ENCODE measurements at regions not wholly inside any gene's neighbourhood (a gene's known extent, or its start where the extent isn't known, plus 50 kb on each side); places are given as distances from the start of the nearest gene placed in this dataset.
"Not testable (repeated sequence)": the region's sequence is repeated elsewhere in the genome, so short reads cannot be mapped to it uniquely, and the experiment has no call there.

DNA sequence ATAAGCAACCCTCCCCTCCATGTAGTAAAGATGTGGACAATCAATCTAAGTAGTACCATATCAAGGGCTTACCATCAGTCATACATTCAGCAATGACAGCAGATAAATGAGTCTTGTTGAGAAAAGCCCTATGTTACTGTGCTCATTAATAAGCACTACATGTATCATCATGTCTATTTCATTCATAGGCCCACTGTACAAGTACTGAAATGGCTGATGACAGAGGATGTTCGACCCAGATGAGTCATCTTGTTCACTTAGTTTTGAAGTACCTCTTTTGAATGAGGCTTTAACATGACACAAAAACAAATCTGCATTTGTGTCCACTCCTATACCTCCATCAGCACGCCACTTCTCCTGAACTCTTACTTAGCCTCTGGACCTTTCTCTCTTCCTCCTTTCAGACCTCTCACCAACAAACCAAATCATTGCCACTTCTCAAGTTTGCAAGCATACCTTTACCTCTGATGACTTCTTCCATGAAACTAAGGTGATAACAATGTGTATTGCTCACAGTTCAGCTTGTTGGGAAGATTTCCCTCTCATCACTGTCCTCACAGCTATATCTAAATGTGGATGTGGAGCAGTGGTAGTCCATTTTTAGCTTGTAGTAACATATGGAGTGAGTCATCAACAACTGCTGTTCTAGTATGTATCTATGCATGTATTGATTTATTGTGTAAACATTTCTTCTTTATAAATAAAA lies 921.0 kb upstream of the SLC39A10 start:
- FAIRE-seq: no peak
- DNase-seq (ENCODE audit: low spot score in 2 of 2): peak in 1 of 2 donors; percentile 5

DNA sequence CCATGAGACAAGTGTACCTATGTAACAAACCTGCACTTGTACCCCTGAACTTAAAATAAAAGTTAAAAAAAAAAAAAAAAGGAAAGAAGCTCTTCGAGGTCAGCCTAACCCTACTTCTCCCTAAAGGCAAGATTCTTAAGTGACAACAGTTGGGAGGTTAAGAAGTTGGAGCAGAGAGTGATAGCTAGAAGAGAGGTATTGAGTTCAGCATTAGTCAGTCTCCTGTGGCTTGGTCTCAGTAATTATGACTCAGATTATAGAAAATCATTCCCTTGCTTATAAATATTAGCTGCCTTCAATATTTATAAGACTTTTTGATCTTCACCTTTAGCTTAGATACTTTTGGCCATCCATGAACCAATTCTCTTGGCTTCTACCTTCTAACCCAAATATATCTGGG lies 926.8 kb upstream of the SLC39A10 start:
- DNase-seq (ENCODE audit: low spot score in 2 of 2) (no peak), FAIRE-seq (no peak)

DNA sequence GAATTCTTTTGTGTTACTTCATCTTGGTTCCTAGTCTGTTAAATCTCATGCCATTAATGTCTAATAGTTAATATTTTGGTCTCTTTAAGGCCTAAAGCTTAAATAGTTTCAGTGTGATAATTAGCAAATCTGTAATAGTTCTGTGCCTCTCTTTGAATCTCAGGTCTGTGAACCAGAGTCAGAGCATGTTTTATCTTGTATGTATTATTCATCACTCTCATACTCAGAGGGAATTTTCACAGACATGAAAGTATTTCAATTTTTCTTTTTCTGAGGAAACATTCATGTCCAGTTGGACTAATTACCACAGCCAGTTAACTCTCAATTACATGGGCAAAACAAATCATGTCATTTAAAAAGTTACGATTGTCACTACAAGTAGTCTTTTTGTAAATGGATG lies 931.9 kb upstream of the SLC39A10 start:
- no peak for FAIRE-seq
- no peak for DNase-seq (ENCODE audit: low spot score in 2 of 2)

DNA sequence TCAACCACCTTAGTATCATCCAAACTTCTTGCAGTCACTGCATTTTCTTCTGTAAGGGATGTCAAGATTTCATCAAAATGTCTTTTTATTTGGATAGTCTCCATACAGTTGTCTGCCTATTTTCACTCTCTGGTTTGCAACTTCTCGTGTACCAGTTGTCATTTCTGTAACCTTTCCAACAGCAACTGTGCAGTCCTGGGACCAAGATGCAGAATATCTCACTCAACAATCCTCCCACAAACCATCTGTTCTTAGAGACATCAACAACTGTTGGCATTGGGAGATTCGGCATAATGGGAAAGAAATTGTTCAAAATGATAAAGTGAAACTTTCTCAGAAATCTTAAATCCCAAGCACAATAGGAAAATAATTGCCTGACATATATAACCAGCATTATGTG lies 933.6 kb upstream of the SLC39A10 start:
- DNase-seq (ENCODE audit: low spot score in 2 of 2) (no peak), FAIRE-seq (no peak)

DNA sequence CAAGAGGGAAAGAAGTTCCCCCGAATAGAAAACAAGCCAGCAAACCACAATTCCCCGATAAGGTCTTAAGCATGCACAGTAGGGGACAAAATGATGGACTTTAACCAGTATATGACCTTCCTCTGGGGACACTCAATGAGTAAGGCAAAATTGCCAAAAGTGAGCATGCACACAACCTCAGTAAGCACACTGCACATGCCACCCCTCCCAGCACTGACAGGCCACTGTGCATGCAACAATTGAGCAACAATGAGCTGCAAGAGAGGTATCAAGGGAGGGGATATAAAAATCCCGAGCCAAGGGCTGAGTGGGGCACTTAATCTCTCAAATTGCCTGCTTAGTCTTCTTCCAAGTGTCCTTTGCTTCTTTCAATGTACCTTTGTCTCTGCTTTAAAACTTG lies 935.8 kb upstream of the SLC39A10 start:
- FAIRE-seq (no peak), DNase-seq (ENCODE audit: low spot score in 2 of 2) (no peak)

DNA sequence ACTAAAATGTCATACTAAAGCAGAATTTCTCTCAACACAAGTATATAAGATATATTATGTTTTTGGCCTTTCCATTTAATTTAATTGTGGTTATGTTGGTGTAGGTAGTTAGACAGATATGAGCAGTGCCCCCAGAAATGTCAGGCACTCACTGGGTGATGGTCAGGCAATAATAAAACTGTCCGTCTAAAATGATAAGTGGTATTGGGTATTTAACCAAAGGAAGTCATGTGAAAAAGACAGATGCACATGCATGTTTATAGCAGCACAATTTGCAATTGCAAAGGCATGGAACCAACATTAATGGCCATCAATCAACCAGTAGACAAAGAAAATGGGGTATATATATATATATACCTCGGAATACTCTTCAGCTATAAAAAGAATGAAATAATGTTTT lies 936.6 kb upstream of the SLC39A10 start:
- DNase-seq (ENCODE audit: low spot score in 2 of 2) (no peak), FAIRE-seq (no peak)

DNA sequence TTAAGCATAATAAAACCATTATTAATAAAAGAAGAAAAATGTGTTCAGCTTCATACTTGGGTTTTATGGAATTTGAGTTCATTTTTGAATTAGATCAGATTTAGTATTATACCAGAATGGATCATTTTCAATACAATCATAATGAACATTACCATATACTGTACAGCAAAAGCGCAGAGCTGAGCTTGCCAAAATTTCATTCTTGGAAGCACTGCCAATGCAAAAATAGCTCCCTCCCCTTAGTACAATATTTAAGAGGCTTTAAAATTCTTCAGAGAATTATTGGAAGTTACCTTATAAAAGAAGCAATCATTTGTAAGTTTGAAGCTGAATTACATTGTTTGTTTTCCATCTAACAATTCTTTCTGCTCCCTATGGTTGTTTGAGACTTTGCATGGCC lies 938.1 kb upstream of the SLC39A10 start:
- FAIRE-seq: peak; percentile 58

DNA sequence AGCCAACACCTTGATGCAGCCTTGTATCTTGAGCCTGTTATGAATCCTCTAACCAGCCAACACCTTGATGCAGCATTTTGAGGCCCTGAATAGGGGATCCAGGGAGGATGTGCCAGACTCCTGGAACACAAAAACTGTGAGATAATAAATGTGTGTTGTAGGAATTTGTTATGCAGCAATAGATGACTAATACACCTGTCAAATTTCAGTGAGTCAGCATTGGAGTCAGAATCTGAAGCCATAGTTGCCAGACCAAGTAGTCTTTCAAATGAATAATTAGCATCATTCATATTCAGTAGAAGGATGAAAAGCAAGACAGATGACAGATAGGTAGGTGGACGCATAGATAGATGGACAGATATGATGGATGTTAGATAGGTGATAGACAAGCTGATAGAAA lies 942.5 kb upstream of the SLC39A10 start:
- no peak for FAIRE-seq
- no peak for DNase-seq (ENCODE audit: low spot score in 2 of 2)

More for the DNA sequence above, 938.1 kb upstream of the SLC39A10 start:
- DNase-seq (ENCODE audit: low spot score in 2 of 2): no peak

DNA sequence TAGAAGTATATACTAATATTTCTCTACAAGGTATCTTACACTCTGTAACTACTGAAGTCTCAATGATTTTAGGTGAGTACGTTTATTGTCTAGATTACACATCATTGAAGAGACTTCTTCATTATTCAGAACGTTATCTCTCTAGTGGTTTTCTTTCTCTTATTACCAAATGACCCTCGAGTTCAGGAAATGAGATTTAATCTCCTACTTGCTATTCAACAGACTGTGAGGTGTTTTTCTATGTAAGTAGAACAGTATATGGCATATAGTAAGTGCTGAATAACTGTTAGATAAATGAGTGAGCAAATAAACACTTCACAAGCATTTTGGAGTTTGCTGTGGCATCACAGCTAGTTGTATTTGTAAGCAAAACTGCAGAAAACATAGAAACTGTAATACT lies 947.2 kb upstream of the SLC39A10 start:
- FAIRE-seq (no peak), DNase-seq (ENCODE audit: low spot score in 2 of 2) (no peak)

DNA sequence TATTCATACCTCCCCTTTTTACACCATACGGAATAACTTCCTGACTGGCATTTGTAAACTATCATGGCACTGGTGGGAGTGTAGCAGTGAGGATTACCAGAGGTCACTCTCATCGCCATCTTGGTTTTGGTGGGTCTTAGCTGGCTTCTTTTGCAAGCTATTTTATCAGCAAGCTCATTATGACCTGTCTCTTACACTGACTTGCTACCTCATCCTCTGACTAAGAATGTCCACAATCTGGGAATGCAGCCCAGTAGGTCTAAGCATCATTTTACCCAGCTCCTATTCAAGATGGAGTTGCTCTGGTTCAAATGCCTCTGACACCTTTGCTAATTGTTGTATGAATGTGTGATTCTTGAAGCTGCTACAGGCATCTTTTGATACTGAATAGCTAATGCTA lies 950.8 kb upstream of the SLC39A10 start:
- FAIRE-seq (no peak), DNase-seq (ENCODE audit: low spot score in 2 of 2) (no peak)

DNA sequence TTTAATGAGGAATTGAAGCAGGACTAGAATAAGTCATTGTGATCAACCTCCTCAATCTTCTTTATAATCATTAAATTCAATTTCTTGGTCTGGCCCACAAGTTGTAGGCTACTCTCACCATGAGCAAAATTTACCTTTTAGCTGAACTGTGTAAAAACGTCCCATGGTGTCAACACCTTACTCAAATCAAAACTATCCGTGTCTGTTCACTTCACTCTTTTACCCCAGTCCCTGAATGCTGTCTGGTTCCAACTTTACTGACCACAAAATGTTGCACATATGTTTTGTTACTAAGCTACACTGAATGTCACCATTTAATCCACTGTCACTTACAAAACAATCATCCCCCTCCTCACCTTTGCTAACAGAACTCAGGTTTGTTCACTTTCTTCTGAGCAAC lies 951.6 kb upstream of the SLC39A10 start:
- no peak for FAIRE-seq
- no peak for DNase-seq (ENCODE audit: low spot score in 2 of 2)

DNA sequence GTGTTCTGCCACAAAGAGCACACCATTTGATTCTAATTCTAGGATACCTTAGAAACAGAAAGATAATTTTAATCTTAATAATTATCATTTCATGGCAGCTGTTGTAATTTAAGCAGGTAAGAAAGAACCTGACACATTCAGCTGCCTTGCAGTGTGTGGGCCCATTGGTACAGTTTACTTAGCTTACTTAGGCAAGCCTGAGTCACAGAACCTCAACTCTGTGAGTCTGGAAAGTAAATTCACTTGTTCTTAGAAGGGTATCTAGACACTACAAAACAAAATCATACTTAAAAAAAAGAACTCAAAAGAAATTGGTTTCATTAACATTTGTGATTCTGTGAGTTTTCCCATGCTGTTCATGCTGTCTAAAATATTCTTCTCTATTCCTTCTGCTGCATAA lies 956.3 kb upstream of the SLC39A10 start:
- FAIRE-seq: no peak

DNA sequence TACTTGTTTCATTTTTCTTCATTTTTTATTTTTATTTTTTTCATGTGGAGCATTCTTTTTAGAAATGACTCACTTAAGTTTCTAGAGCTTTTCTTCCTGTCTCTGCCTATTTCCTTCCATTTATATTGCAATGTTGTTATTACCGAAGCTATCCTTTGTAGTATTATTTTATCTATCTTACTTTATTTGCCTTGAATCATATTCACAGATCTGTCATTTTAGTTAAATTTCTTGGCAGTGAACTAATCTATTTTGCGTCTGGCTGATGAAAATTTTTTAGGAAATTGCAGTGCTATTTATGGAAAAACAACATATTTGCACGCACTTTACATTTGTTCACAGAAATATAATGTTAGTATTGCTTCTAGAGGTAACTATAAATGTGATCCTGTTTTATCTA lies 956.9 kb upstream of the SLC39A10 start:
- no peak for FAIRE-seq
- no peak for DNase-seq (ENCODE audit: low spot score in 2 of 2)

More for the DNA sequence above, 956.3 kb upstream of the SLC39A10 start:
- DNase-seq (ENCODE audit: low spot score in 2 of 2): no peak

DNA sequence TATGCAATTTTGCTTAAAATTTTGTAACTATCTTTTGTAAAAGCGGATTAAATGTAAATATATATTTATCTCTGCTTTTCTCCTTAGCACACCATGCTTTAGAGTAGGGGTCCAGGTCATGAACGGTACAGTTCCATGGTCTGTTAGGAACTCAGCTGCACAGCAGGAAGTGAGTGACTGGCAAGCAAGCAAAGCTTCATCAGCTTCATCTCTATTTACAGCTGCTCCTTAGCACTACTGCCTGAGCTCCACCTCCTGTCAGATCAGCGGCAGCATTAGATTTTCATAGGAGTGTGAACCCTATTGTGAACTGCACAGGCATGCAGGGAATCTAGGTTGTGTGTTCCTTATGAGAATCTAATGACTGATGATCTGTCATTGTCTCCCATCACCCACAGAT lies 959.0 kb upstream of the SLC39A10 start:
- FAIRE-seq: no peak

DNA sequence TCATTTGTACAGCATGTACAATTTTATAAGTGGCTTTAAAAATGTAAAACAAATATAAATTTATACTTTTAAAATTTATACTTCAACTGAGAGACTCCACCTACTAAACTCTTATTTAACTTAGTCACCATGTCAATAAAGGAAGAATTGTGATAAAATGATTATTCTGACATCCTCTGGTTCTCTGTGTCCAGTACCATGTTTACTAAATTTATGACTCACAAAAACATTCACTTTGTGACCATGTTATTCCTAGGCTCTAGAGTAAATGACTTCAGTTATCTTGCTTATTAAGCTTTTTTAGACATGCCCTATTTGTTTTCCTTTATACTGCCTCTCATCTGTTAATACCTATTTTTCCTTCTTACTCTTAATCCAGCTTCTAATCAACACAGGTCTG lies 959.6 kb upstream of the SLC39A10 start:
- DNase-seq (ENCODE audit: low spot score in 2 of 2) (no peak), FAIRE-seq (no peak)

More for the DNA sequence above, 959.0 kb upstream of the SLC39A10 start:
- no peak for DNase-seq (ENCODE audit: low spot score in 2 of 2)

DNA sequence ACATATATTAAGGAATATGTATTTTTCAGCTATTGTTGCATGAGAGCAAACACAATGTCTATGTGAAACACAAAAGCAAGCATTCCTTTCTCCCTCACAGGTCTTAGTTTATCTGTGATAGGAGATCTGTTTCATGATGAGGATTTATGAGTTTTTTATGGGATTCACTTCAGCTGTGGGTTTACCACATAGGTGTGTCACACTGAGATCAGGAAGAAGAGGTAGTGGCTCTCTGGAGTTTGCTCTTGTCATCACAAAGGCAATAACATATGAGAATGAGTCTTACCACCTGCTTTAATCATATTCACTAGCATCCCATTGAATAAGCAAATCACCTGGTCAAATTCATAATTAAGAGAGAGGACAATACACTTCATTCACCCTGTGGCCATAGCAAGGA lies 960.3 kb upstream of the SLC39A10 start:
- no peak for FAIRE-seq
- no peak for DNase-seq (ENCODE audit: low spot score in 2 of 2)

DNA sequence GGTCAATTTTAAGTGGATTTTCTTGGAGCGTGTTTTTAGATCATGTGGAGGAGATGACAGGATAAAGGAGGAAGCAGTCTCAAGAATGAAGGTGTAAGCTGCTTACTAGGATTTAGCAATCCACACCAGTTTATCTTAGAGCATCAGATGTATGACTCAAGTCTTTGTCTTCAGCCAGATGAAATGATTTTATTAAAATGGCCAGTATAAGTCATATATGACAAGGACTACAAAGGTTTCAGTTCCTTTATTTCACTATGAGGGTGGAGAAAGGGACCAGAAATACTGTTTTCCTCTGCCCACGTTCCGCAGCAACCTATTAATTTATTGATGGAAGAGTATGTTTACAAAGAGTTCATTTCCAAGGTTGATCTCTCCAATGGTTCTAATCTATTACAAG lies 970.5 kb upstream of the SLC39A10 start:
- DNase-seq (ENCODE audit: low spot score in 2 of 2): no peak
- FAIRE-seq: no peak

DNA sequence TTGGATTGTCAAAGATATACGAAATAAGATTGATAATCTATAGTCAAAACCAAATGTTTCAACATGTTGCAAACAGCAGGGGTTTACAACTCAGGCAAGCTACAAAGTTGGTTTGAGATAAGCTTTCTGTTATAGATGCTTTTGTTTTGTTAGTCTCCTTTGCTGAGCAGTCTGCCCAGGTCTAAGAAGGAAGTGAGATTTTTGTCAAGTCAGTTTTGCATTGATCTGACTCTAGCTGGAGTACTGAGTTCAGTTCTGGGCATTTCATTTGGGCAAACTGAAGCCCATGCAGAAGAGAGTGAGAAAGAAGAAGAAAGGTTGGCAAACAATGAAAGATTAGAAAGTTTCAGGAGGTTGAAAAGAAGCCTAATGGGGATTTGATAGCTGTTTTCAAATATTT lies 983.0 kb upstream of the SLC39A10 start:
- DNase-seq (ENCODE audit: low spot score in 2 of 2) (no peak), FAIRE-seq (no peak)

DNA sequence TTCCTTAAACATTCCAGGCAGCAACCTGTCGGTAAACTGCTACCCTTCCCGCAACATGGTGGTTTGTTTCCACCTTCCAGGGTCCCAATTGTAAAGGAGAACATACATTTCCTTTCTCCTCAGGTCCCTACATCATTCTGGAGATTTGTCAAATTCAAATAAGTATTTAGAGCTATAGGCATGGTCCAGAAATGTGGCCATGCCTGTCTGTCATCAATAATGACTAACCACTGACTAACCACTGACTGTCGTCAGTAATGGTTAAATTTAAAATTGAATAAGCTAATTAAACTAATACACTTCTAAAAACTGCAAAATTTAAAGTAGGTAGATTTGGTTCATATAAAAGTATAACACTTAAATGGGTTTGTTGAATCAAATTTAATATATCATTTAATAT lies 984.0 kb upstream of the SLC39A10 start:
- FAIRE-seq (no peak), DNase-seq (ENCODE audit: low spot score in 2 of 2) (no peak)

DNA sequence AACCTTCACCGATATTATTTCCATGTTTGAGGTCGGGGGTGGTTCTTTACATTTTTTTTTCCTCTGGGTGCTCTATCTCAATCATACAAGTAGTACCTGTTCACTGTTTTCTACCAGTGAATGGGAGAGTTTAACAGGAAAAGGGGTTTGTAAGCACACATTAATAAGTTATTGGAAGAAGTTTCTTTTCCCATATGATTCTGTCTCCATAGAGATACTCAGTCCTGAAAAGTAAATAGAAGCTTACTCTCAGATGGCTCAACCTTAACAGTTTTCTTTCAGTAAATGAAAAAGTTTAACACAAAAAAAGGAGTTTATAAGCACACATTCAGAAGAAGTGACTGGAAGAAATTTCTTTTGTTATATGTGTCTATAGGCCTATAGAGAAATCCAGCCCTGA lies 995.6 kb upstream of the SLC39A10 start:
- DNase-seq (ENCODE audit: low spot score in 2 of 2): no peak
- no peak for FAIRE-seq

DNA sequence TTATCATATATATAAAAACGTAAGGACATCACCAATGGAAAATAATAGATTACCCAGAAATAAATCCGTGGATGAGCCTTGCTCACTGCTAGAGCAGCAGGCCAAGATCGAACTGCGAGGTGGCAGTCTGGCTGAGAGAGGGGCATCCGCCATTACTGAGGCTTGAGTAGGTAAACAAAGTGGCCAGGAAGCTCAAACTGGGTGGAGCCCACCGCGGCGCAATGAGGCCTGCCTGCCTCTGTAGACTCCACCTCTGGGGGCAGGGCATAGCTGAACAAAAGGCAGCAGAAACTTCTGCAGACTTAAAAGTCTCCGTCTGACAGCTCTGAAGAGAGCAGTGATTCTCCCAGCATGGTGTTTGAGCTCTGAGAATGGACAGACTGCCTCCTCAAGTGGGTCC lies 1018.0 kb upstream of the SLC39A10 start:
- not testable (repeated sequence) for DNase-seq (ENCODE audit: low spot score in 2 of 2); FAIRE-seq

DNA sequence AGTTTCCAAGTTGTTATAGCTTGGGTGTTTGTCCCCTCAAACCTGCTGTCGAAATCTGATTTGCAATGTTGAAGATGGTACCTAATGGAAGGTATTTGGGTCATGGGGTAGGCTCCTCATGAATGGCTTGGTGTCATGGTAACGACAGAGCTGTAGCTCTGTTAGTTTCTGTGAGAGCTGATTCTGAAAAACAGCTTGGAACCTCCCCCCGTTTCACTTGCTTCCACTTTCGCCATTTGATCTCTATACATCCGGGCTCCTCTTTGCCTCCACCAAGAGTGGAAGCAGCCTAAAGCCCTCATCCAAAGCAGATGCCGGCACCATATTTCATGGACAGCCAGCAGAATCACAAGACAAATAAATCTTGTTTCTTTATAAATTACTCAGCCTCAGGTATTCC lies 1035.1 kb upstream of the SLC39A10 start:
- DNase-seq (ENCODE audit: low spot score in 2 of 2) (no peak), FAIRE-seq (no peak)

DNA sequence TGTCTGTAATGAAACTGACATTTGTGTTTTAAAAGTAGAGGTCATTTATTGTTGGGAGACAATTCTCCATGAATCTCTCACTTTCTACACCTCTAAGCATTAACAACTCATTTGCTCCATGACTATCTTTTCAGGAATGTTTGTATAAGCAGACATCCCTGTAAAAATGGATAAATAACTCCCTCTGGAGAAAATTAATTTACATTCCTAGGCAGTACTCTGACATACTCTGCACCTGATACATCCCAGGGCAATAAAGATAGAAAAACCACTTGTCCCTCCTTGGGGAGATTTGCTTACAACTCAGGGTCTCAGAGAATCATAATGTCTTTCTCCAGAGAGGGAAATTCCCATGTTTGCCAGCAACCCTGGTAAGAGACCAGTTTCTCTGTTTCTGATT lies 1037.7 kb upstream of the SLC39A10 start:
- FAIRE-seq: no peak
- no peak for DNase-seq (ENCODE audit: low spot score in 2 of 2)
